RWPE1 (cell line): ENCODE measurements at regions not wholly inside any gene's neighbourhood (a gene's known extent, or its start where the extent isn't known, plus 50 kb on each side); places are given as distances from the start of the nearest gene placed in this dataset.

Experiments
- CTCF ChIA-PET: fragments of 350-600 bp; sonication (Branson Sonifier 250); formaldehyde crosslinking; extraction: SDS; loops from one replicate; lab custom pipeline; 2021; lab: Yijun Ruan, JAX
- POLR2A ChIA-PET: fragments of 400-600 bp; formaldehyde crosslinking; extraction: SDS; loops from one replicate; lab custom pipeline; 2020; ENCODE audit warnings: antibody characterized with exemption; ENCODE audit not compliant: low non-redundant PET; lab: Yijun Ruan, JAX
- DNase-seq: peaks from one replicate; pipeline ENCODE4 v3.0.0; 2012; ENCODE audit warnings: low spot score
- H3K27ac ChIP-seq: fragments of 450-650 bp; 2 replicates; pipeline ENCODE4 v1.5.1; 2017
- CTCF ChIP-seq: fragments of 450-650 bp; conservative IDR thresholded peaks from 2 replicates; pipeline ENCODE4 v1.5.1; 2017; ENCODE audit warnings: low read depth, mild to moderate bottlenecking

GRCh38 chr10:78923647-78924318 lies 145.0 kb upstream of the ZMIZ1 start:
- no peak for TF ChIP-seq CTCF
- ChIA-PET CTCF (interaction anchor here (0.6 to 0.7 kb wide), 3 partner anchors 42 to 271 kb away, joined by 3 to 6 read pairs (median 3); no protein-coding TSS in a partner anchor), POLR2A (no interaction called here)
- no peak for DNase-seq
- no peak overlapping the region for H3K27ac ChIP-seq

DNA sequence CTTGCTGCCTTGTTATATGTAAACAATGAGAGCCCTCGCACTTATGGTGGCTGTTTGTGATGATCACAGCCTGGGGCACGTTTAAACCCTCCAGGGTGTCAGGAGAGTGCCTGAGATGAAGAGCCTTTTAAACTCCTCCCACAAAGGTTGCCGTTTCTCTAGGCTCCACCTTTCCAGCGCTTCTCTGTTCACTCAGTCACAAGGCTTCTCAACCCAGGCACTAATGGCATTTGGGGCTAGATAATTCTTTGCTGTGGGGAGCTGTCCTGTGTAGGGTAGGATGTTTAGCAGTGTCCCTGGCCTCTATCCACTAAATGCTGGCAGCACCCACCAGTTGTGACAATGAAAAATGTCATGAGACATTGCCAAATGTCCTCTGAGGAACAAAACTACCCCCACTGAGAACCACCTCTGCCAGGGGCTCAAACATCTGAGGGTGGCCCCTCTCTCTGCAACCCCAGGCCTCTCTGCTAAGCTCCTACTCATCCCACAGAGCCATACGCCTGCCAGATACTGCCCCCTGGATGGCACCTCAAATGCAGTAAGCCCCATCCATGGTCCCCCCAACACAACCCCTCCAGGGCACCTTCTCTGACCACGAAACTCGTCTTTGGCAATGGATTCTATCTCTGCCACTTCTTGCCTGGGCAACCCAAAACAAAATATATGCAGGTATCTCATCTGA lies 144.3 kb upstream of the ZMIZ1 start:
- H3K27ac ChIP-seq: no peak overlapping the region
- ChIA-PET POLR2A (no interaction called here), CTCF (interaction anchor here (0.7 kb wide), 1 partner anchor 42 kb away, joined by 3 read pairs; no protein-coding TSS in a partner anchor)
- DNase-seq: no peak
- TF ChIP-seq CTCF: no peak

DNA sequence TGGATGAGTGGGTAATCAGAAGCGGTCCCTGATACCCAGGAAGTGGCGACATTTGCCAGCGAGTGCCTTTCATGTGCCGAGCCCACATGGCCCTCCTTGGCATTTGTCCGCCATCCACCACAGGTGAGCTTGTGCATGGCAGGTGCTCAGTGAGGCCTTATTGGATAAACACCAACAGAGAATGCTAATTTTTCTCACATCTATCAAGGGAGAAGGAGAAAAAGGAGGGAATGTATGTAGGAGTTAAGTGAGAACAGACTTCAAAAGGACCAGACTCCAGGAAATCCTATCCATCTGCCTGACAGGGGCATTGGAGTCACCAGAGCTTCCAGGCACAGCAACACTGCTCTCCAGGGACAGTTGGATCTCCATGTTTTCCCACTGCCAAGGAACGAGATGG lies 143.5 kb upstream of the ZMIZ1 start:
- POLR2A ChIA-PET: no interaction called here
- peak overlapping the region; percentile 2; the same call in 1 of the 2 replicates for H3K27ac ChIP-seq
- DNase-seq: no peak
- no peak for TF ChIP-seq CTCF
- CTCF ChIA-PET: no interaction called here

GRCh38 chr10:78925800-78926319 lies 142.9 kb upstream of the ZMIZ1 start:
- no peak for TF ChIP-seq CTCF
- H3K27ac ChIP-seq: no peak overlapping the region
- ChIA-PET CTCF (interaction anchor here (0.6 to 0.7 kb wide), 2 partner anchors 269 to 270 kb away, joined by 4 read pairs; no protein-coding TSS in a partner anchor), POLR2A (no interaction called here)
- DNase-seq: peak; percentile 94

GRCh38 chr10:78927257-78927995 lies 141.3 kb upstream of the ZMIZ1 start:
- TF ChIP-seq CTCF: no peak
- no peak overlapping the region for H3K27ac ChIP-seq
- CTCF ChIA-PET: interaction anchor here (0.6 kb wide), 1 partner anchor 447 kb away, joined by 3 read pairs; no protein-coding TSS in a partner anchor
- peak; percentile 48 for DNase-seq
- POLR2A ChIA-PET: no interaction called here

- H3K27ac ChIP-seq: no peak overlapping the region
- ChIA-PET CTCF (no interaction called here), POLR2A (no interaction called here)
- DNase-seq: no peak
- no peak for TF ChIP-seq CTCF
Measured at GRCh38 chr10:78928330-78928729, 140.4 kb upstream of the ZMIZ1 start.
